ENCODE measurements at regions not wholly inside any gene's neighbourhood (a gene's known extent, or its start where the extent isn't known, plus 50 kb on each side); places are given as distances from the start of the nearest gene placed in this dataset.

DNA sequence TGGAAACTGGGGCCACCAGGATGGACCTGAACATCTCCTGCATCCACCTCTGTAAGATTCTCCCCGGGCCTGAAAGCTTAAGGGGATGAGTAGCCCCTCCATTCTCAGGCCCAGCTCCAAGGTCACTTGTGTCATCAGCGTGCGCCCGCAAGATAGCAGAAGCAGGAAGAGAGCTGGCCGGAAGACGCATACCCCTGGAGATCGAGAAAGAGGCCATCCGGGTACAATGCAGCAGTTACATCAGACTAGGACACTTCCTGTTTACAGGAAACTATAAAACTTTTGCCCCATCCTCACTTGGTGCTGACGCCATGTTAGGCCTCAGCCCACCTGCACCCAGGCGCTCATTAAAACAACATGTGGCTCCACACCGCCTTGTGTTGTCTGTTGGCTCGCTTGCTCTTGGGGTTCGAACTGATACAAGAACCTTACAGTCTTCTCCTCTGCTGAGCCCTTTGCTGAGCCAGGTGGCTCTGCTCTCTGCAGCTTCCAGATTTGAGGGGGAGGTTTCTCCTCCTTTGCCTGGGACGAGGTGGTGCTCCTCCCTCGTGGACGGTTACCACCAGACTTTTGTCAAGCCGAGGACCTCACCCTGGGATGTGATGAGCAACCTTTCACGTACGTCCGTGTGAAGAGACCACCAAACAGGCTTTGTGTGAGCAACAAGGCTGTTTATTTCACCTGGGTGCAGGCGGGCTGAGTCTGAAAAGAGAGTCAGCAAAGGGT, 277.5 kb upstream of the C1orf174 start:
- TF ChIP-seq POLR2A (IDR thresholded peaks at IDR 0.05; ENCODE audit: low read depth, low read length), result no peak
- TF ChIP-seq TAF1 (IDR thresholded peaks at IDR 0.05; ENCODE audit: low read depth, low read length), result no peak
- no peak for TF ChIP-seq POLR2AphosphoS5 (IDR thresholded peaks at IDR 0.05; ENCODE audit: low read depth, low read length)
